Ovary (tissue), 7 donors: ENCODE measurements at regions not wholly inside any gene's neighbourhood (a gene's known extent, or its start where the extent isn't known, plus 50 kb on each side); places are given as distances from the start of the nearest gene placed in this dataset.

Experiments
- DNase-seq, 5 donors: peaks; one replicate each; pipeline ENCODE4 v3.0.0-alpha.2; 2019 to 2020
- H3K27ac ChIP-seq, 2 donors: fragments of 200-600 bp; one replicate each; pipeline versions ENCODE4 v1.5.1 to v1.8.0; 2019 to 2022
- H3K27me3 ChIP-seq: fragments of 200-600 bp; one replicate; pipeline ENCODE4 v1.8.0; 2022
- H3K36me3 ChIP-seq: fragments of 200-600 bp; sonication (generic); one replicate; pipeline ENCODE4 v1.5.1; 2019
- H3K4me1 ChIP-seq: one replicate; pipeline ENCODE4 v1.8.1; 2013; ENCODE audit warnings: mild to moderate bottlenecking, moderate library complexity; ENCODE audit not compliant: insufficient read depth
- H3K4me3 ChIP-seq: fragments of 200-600 bp; sonication (generic); one replicate; pipeline ENCODE4 v1.5.1; 2017
- H3K9me3 ChIP-seq, 2 donors: fragments of 200-600 bp in 1 of 2; sonication (generic) in 1 of 2; one replicate each; pipeline versions ENCODE4 v1.5.1 to v1.8.1; 2013 to 2019; ENCODE audit warnings: mild to moderate bottlenecking in 1 of 2, moderate library complexity in 1 of 2
- EP300 ChIP-seq: sonication (generic); formaldehyde crosslinking; IDR thresholded peaks from one replicate; pipeline ENCODE4 v1.6.1; 2017; ENCODE audit warnings: antibody characterized with exemption
- POLR2A ChIP-seq: fragments of 450-650 bp; IDR thresholded peaks from one replicate; pipeline ENCODE4 v1.6.1; 2017; ENCODE audit warnings: antibody characterized with exemption, mild to moderate bottlenecking, moderate library complexity
- WGBS, 3 donors: extraction: QIAGEN DNeasy Blood & Tissue Kit in 1 of 3; methylation state at CpG; one replicate each; pipeline versions ENCODE4 v1.1.5 to v1.1.7; 2013 to 2017; 5-methylcytosine and 5-hydroxymethylcytosine counted together
- intact Hi-C, 4 donors: fragments of 100-400 bp; cut with DNase I; formaldehyde crosslinking; loops; one replicate each; pipeline versions ENCODE4 v1.11.0 to v1.15.1; 2022 to 2023
- TF ChIP-seq, protein P1 (sequence below), 3 donors: fragments of 450-650 bp in 2 of 3; fragments of 200-600 bp in 1 of 3; IDR thresholded peaks; one replicate each; pipeline versions ENCODE4 v1.5.1 to v1.8.0; 2016 to 2022; ENCODE audit warnings: antibody characterized with exemption in 3 of 3, mild to moderate bottlenecking in 1 of 3
- donor health status: DM: no; HTN: no; CAD: no; lungs with moderate emphysema.
- donor health status: DM: no; HTN: no; CAD: no.
- donor health status: Bipolar disorder and iron deficiency.
- donor health status: DM: no; HTN: no; CAD: no.
- donor health status: DM: yes; HTN: yes; CAD: no.

DNA sequence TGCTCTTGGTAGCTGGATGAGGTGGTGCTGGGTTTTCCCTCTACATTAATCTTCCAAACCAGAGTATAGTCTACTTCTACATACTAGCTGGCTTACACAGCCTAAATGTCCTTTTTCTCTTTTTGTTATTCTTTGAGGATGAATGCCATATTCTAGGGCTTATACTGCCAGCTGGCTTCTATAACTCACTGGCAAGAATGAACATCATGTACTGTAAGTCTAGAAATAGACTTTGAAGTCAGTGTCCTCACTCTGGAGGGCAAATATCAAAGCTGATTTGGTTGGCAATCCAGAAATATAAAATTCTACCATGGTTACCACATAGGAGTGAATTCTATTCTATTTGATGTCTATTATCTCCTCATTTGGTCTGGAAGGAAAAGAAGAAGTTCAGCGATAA lies 251.7 kb upstream of the TYRP1 start:
- no peak overlapping the region for H3K27ac ChIP-seq
- H3K4me3 ChIP-seq: no peak overlapping the region
- no peaks in the 10 kb centered on the region for H3K4me1 ChIP-seq
- DNase-seq: no peak
- no peaks in the 10 kb centered on the region for H3K9me3 ChIP-seq
- no peak for TF ChIP-seq POLR2A
- no peak for TF ChIP-seq EP300
- TF ChIP-seq, protein P1, sequence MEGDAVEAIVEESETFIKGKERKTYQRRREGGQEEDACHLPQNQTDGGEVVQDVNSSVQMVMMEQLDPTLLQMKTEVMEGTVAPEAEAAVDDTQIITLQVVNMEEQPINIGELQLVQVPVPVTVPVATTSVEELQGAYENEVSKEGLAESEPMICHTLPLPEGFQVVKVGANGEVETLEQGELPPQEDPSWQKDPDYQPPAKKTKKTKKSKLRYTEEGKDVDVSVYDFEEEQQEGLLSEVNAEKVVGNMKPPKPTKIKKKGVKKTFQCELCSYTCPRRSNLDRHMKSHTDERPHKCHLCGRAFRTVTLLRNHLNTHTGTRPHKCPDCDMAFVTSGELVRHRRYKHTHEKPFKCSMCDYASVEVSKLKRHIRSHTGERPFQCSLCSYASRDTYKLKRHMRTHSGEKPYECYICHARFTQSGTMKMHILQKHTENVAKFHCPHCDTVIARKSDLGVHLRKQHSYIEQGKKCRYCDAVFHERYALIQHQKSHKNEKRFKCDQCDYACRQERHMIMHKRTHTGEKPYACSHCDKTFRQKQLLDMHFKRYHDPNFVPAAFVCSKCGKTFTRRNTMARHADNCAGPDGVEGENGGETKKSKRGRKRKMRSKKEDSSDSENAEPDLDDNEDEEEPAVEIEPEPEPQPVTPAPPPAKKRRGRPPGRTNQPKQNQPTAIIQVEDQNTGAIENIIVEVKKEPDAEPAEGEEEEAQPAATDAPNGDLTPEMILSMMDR (IDR thresholded peaks at IDR 0.05): no peak
- WGBS, 3 donors: 91 to 95% (median 94%) methylated on average over 1 of the region's 1 CpG
- no peaks in the 10 kb centered on the region for H3K27me3 ChIP-seq
- intact Hi-C loops: no loop called here
- H3K36me3 ChIP-seq: no peaks in the 10 kb centered on the region

DNA sequence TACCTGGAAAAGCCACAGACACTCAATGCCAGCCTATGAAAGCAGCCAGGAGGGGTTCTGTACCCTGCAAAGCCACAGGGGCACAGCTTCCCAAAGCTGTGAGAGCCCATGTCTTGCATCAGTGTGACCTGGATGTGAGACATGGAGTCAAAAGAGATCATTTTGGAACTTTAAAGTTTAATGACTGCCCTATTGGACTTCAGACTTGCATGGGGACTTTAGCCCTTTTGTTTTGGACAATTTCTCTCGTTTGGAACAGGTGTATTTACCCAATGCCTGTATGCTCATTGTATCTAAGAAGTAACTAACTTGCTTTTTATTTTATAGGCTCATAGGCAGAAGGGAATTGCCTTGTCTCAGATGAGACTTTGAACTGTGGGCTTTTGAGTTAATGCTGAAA lies 244.9 kb upstream of the TYRP1 start:
- no peaks in the 10 kb centered on the region for H3K27me3 ChIP-seq
- TF ChIP-seq, protein P1 (IDR thresholded peaks at IDR 0.05): no peak
- TF ChIP-seq POLR2A (no peak), EP300 (no peak)
- no peak overlapping the region for H3K4me3 ChIP-seq
- intact Hi-C loops: no loop called here
- no peak for DNase-seq
- no peaks in the 10 kb centered on the region for H3K9me3 ChIP-seq
- H3K36me3 ChIP-seq: no peaks in the 10 kb centered on the region
- no peaks in the 10 kb centered on the region for H3K4me1 ChIP-seq
- H3K27ac ChIP-seq: no peak overlapping the region
- 64 to 77% (median 68%) methylated on average over 1 of the region's 1 CpG for WGBS, 3 donors

DNA sequence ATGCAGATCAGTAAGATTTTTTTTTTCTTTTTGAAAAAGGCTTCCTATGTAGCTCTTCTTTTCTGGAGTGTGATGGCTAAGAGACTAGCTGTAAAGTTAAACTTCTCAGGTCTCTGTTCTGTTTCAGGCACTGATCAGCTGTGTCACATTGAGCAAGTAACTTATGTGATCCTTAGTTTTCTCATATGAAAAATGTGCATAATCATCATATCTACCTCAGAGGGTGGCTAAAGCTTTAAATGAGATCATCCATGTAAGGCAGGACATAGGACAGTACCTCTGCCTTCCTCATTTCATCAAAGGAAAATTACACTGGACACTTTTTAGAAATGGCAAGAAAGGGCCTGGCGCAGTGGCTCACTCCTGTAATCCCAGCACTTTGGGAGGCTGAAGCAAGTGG lies 235.9 kb upstream of the TYRP1 start:
- intact Hi-C loops: no loop called here
- WGBS, 3 donors: 89 to 100% (median 89%) methylated on average over 1 of the region's 1 CpG
- Histone ChIP-seq H3K9me3 (no peaks in the 10 kb centered on the region), H3K4me3 (no peak overlapping the region), H3K27me3 (no peaks in the 10 kb centered on the region), H3K36me3 (no peaks in the 10 kb centered on the region), H3K27ac (no peak overlapping the region), H3K4me1 (no peaks in the 10 kb centered on the region)
- no peak for DNase-seq
- TF ChIP-seq, protein P1 (IDR thresholded peaks at IDR 0.05): no peak
- TF ChIP-seq EP300: no peak

DNA sequence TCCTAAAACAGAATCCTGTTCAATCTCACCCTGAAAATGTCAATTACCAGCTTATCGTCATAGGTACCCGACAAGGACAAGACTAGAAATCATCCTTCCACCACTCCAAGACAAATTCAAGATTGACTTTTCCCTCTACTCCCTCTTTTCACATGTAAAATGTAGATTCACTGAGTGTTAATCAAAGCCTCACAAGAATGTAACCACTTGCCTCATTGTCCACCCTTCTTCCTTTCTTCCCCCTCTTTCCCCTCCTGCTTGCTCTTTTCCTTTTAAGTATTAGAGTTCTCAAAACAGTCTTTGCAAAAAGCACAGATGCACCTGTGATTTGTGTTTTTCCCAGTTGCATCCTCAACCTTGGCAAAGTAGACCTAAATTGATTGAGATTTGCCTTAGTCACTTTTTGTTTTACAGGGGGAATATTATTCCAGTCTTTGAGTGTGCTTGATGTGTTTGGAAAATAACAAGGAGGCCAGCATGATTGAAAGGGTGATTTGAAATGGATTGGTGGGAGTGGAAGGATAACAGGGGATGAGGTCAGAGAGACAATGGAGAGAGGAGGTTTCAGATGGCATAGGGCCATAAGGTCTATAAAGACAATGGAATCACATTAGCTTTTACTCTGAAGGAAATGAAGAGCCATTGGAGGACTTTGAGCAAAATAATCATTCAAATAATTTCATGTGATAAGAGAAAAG lies 231.3 kb upstream of the TYRP1 start:
- H3K9me3 ChIP-seq: no peaks in the 10 kb centered on the region
- WGBS, 3 donors: 92 to 96% (median 94%) methylated on average over 2 of the region's 2 CpGs
- no peaks in the 10 kb centered on the region for H3K27me3 ChIP-seq
- intact Hi-C loops: no loop called here
- no peak overlapping the region for H3K4me3 ChIP-seq
- H3K4me1 ChIP-seq: no peaks in the 10 kb centered on the region
- TF ChIP-seq, protein P1 (IDR thresholded peaks at IDR 0.05): no peak
- TF ChIP-seq EP300: no peak
- no peak for TF ChIP-seq POLR2A
- DNase-seq: no peak
- H3K27ac ChIP-seq: no peak overlapping the region
- no peaks in the 10 kb centered on the region for H3K36me3 ChIP-seq
